HEK293 (cell line): ENCODE measurements at regions not wholly inside any gene's neighbourhood (a gene's known extent, or its start where the extent isn't known, plus 50 kb on each side); places are given as distances from the start of the nearest gene placed in this dataset.

Experiments
- CTCF ChIA-PET: fragments of 350-600 bp; formaldehyde crosslinking; extraction: SDS; loops from one replicate; lab custom pipeline; 2021; ENCODE audit warnings: antibody characterized with exemption; lab: Yijun Ruan, JAX
- POLR2A ChIA-PET: fragments of 300-600 bp; formaldehyde crosslinking; extraction: SDS; loops from one replicate; lab custom pipeline; 2020; ENCODE audit warnings: antibody characterized with exemption, inconsistent platforms; lab: Yijun Ruan, JAX
- H3K27ac ChIP-seq: fragments of 200-500 bp; sonication (Bioruptor generic); 2 replicates; pipeline ENCODE4 v1.5.1; 2014; ENCODE audit warnings: low read depth, low read length, control low read depth, inconsistent platforms; ENCODE audit errors: extremely low read depth
- H3K36me3 ChIP-seq, 2 experiments: fragments of 200-500 bp in 1 of 2; sonication (Bioruptor generic) in 1 of 2; 1 replicate in 1 of 2; 2 replicates in 1 of 2; pipeline ENCODE4 v1.5.1; 2014 to 2017; ENCODE audit warnings: inconsistent platforms in 2 of 2, low read length in 2 of 2; ENCODE audit not compliant: control insufficient read depth in 2 of 2, insufficient read depth in 1 of 2
- H3K4me1 ChIP-seq: fragments of 200-500 bp; sonication (Bioruptor generic); 2 replicates; pipeline ENCODE4 v1.5.1; 2014; ENCODE audit warnings: mild to moderate bottlenecking, low read length, inconsistent platforms; ENCODE audit not compliant: control insufficient read depth, insufficient read depth
- H3K4me3 ChIP-seq: 2 replicates; pipeline ENCODE4 v1.5.1; 2011; ENCODE audit warnings: low read depth, mild to moderate bottlenecking, control low read depth, low read length, moderate library complexity
- H3K9me3 ChIP-seq: fragments of 200-500 bp; sonication (Bioruptor generic); 2 replicates; pipeline ENCODE4 v1.5.1; 2014; ENCODE audit warnings: low read depth, low read length, inconsistent platforms; ENCODE audit not compliant: control insufficient read depth, insufficient read depth
- GLIS2 ChIP-seq: fragments of 450-650 bp; formaldehyde crosslinking; IDR thresholded peaks from 2 replicates; pipeline ENCODE4 v1.5.1; 2016; ENCODE audit warnings: missing biosample characterization, missing genetic modification characterization
- IKZF3 ChIP-seq: fragments of 450-650 bp; IDR thresholded peaks from 2 replicates; pipeline ENCODE4 v1.5.0; 2018; ENCODE audit warnings: missing biosample characterization, mild to moderate bottlenecking, missing genetic modification characterization, moderate library complexity
- KLF16 ChIP-seq: fragments of 450-650 bp; formaldehyde crosslinking; IDR thresholded peaks from 2 replicates; pipeline ENCODE4 v1.5.1; 2017; ENCODE audit warnings: missing biosample characterization, missing genetic modification characterization
- SETDB1 ChIP-seq: IDR thresholded peaks from one replicate; pipeline ENCODE4 v1.6.1; 2017; ENCODE audit warnings: mild to moderate bottlenecking, low read length, moderate library complexity, mixed read lengths; ENCODE audit not compliant: insufficient read length
- TCF7L2 ChIP-seq: IDR thresholded peaks from 2 replicates; pipeline ENCODE4 v1.6.1; 2011; ENCODE audit warnings: low read depth, mild to moderate bottlenecking, inconsistent platforms, low read length, moderate library complexity, borderline replicate concordance
- WT1 ChIP-seq: fragments of 450-650 bp; formaldehyde crosslinking; IDR thresholded peaks from 2 replicates; pipeline ENCODE4 v1.5.1; 2016; ENCODE audit warnings: missing biosample characterization, missing genetic modification characterization
- ZBTB20 ChIP-seq: fragments of 450-650 bp; formaldehyde crosslinking; IDR thresholded peaks from 2 replicates; pipeline ENCODE4 v1.5.1; 2016; ENCODE audit warnings: missing biosample characterization, missing genetic modification characterization
- ZBTB7A ChIP-seq: fragments of 450-650 bp; formaldehyde crosslinking; IDR thresholded peaks from 2 replicates; pipeline ENCODE4 v1.5.1; 2016; ENCODE audit warnings: low read depth, missing biosample characterization, missing genetic modification characterization
- ZNF112 ChIP-seq: fragments of 450-650 bp; formaldehyde crosslinking; IDR thresholded peaks from 2 replicates; pipeline ENCODE4 v1.5.0; 2017; ENCODE audit warnings: missing biosample characterization, missing genetic modification characterization
- ZNF140 ChIP-seq: fragments of 450-650 bp; formaldehyde crosslinking; IDR thresholded peaks from 2 replicates; pipeline ENCODE4 v1.5.1; 2016; ENCODE audit warnings: missing biosample characterization, missing genetic modification characterization
- ZNF18 ChIP-seq: fragments of 450-650 bp; formaldehyde crosslinking; IDR thresholded peaks from 2 replicates; pipeline ENCODE4 v1.5.1; 2016; ENCODE audit warnings: missing biosample characterization, missing genetic modification characterization
- ZNF184 ChIP-seq: fragments of 450-650 bp; IDR thresholded peaks from 2 replicates; pipeline ENCODE4 v1.5.1; 2018; ENCODE audit warnings: missing biosample characterization, mild to moderate bottlenecking, missing genetic modification characterization
- ZNF239 ChIP-seq: fragments of 450-650 bp; formaldehyde crosslinking; IDR thresholded peaks from 2 replicates; pipeline ENCODE4 v1.5.1; 2016; ENCODE audit warnings: missing biosample characterization, missing genetic modification characterization
- ZNF341 ChIP-seq: fragments of 450-650 bp; formaldehyde crosslinking; IDR thresholded peaks from 2 replicates; pipeline ENCODE4; 2016; ENCODE audit warnings: low read depth, missing biosample characterization, missing genetic modification characterization
- ZNF354C ChIP-seq: fragments of 450-650 bp; formaldehyde crosslinking; IDR thresholded peaks from 2 replicates; pipeline ENCODE4 v1.5.1; 2016; ENCODE audit warnings: missing biosample characterization, missing genetic modification characterization, low read depth, borderline replicate concordance
- ZNF510 ChIP-seq: fragments of 450-650 bp; formaldehyde crosslinking; IDR thresholded peaks from 2 replicates; pipeline ENCODE4 v1.5.1; 2018; ENCODE audit warnings: mild to moderate bottlenecking, missing genetic modification characterization, missing biosample characterization; ENCODE audit not compliant: insufficient replicate concordance
- ZNF530 ChIP-seq: fragments of 450-650 bp; formaldehyde crosslinking; IDR thresholded peaks from 2 replicates; pipeline ENCODE4 v1.5.1; 2016; ENCODE audit warnings: low read depth, missing biosample characterization, missing genetic modification characterization
- ZNF560 ChIP-seq: fragments of 450-650 bp; formaldehyde crosslinking; IDR thresholded peaks from 2 replicates; pipeline ENCODE4 v1.5.1; 2017; ENCODE audit warnings: missing biosample characterization, missing genetic modification characterization, borderline replicate concordance
- ZNF561 ChIP-seq: fragments of 450-650 bp; IDR thresholded peaks from 2 replicates; pipeline ENCODE4 v1.5.1; 2018; ENCODE audit warnings: missing biosample characterization, missing genetic modification characterization, borderline replicate concordance
- ZNF621 ChIP-seq: fragments of 450-650 bp; formaldehyde crosslinking; IDR thresholded peaks from 2 replicates; pipeline ENCODE4 v1.5.1; 2017; ENCODE audit warnings: missing biosample characterization, missing genetic modification characterization
- ZNF626 ChIP-seq: fragments of 450-650 bp; sonication (Bioruptor Pico); formaldehyde crosslinking; IDR thresholded peaks from 2 replicates; pipeline ENCODE4 v1.5.1; 2018; ENCODE audit warnings: missing biosample characterization, missing genetic modification characterization, inconsistent platforms
- ZNF654 ChIP-seq: fragments of 450-650 bp; formaldehyde crosslinking; IDR thresholded peaks from 2 replicates; pipeline ENCODE4 v1.5.1; 2016; ENCODE audit warnings: low read depth, missing biosample characterization, missing genetic modification characterization
- ZNF707 ChIP-seq: fragments of 450-650 bp; formaldehyde crosslinking; IDR thresholded peaks from 2 replicates; pipeline ENCODE4 v1.5.1; 2016; ENCODE audit warnings: missing biosample characterization, missing genetic modification characterization
- ZNF747 ChIP-seq: fragments of 450-650 bp; formaldehyde crosslinking; IDR thresholded peaks from 2 replicates; pipeline ENCODE4 v1.5.1; 2016; ENCODE audit warnings: missing biosample characterization, missing genetic modification characterization
- ZNF777 ChIP-seq: fragments of 450-650 bp; formaldehyde crosslinking; IDR thresholded peaks from 2 replicates; pipeline ENCODE4 v1.5.1; 2017; ENCODE audit warnings: missing biosample characterization, missing genetic modification characterization, borderline replicate concordance
- ZNF791 ChIP-seq: fragments of 450-650 bp; formaldehyde crosslinking; IDR thresholded peaks from 2 replicates; pipeline ENCODE4 v1.5.1; 2016; ENCODE audit warnings: missing biosample characterization, missing genetic modification characterization
- ZNF843 ChIP-seq: fragments of 450-650 bp; formaldehyde crosslinking; IDR thresholded peaks from 2 replicates; pipeline ENCODE4 v1.5.1; 2016; ENCODE audit warnings: missing biosample characterization, missing genetic modification characterization

- no peak for TF ChIP-seq WT1 (tag by site-specific recombination)
- TF ChIP-seq ZNF530 (tag by site-specific recombination), result no peak
- TF ChIP-seq GLIS2 (tag by site-specific recombination), result no peak
- TF ChIP-seq ZNF341 (tag by site-specific recombination), result no peak
- no peak for TF ChIP-seq TCF7L2
- no peak for TF ChIP-seq ZNF560
- TF ChIP-seq ZNF140 (tag by site-specific recombination), result no peak
- TF ChIP-seq ZBTB20, result no peak
- TF ChIP-seq KLF16 (tag by site-specific recombination), result no peak
- no peak for TF ChIP-seq ZNF561 (tag by site-specific recombination)
- no peak for TF ChIP-seq ZNF747 (tag by site-specific recombination)
- no peak for TF ChIP-seq ZBTB7A
- no peak for TF ChIP-seq ZNF707 (tag by site-specific recombination)
- no peak for TF ChIP-seq SETDB1
- no peak for TF ChIP-seq ZNF626 (tag by site-specific recombination)
- no peak overlapping the region for H3K4me3 ChIP-seq
- no peaks in the 10 kb centered on the region for H3K4me1 ChIP-seq
- CTCF ChIA-PET, result no interaction called here
- no peaks in the 10 kb centered on the region for H3K9me3 ChIP-seq
- no peak overlapping the region for H3K27ac ChIP-seq
- POLR2A ChIA-PET, result no interaction called here
- H3K36me3 ChIP-seq, result no peaks in the 10 kb centered on the region
Observed at GRCh38 chr15:66982816-66983215, 82.6 kb upstream of the SMAD3 start.

GRCh38 chr15:66985653-66986052 lies 79.7 kb upstream of the SMAD3 start:
- no peaks in the 10 kb centered on the region for H3K4me1 ChIP-seq
- ChIA-PET POLR2A (no interaction called here), CTCF (no interaction called here)
- no peak overlapping the region for H3K4me3 ChIP-seq
- no peak for TF ChIP-seq ZNF18 (tag by site-specific recombination)
- TF ChIP-seq ZNF354C (tag by site-specific recombination), result no peak
- no peak for TF ChIP-seq ZNF654 (tag by site-specific recombination)
- TF ChIP-seq ZNF112 (tag by site-specific recombination), result no peak
- H3K9me3 ChIP-seq, result no peaks in the 10 kb centered on the region
- no peak overlapping the region for H3K27ac ChIP-seq
- H3K36me3 ChIP-seq, result no peaks in the 10 kb centered on the region

GRCh38 chr15:66986951-66987350 lies 78.5 kb upstream of the SMAD3 start:
- H3K9me3 ChIP-seq, result no peaks in the 10 kb centered on the region
- H3K4me3 ChIP-seq, result no peak overlapping the region
- POLR2A ChIA-PET, result no interaction called here
- H3K4me1 ChIP-seq, result no peaks in the 10 kb centered on the region
- H3K27ac ChIP-seq, result no peak overlapping the region
- CTCF ChIA-PET, result interaction anchor here (0.6 kb wide), 1 partner anchor 20 kb away, joined by 3 read pairs; no protein-coding TSS in a partner anchor
- H3K36me3 ChIP-seq, result no peaks in the 10 kb centered on the region
- TF ChIP-seq ZNF791 (tag by site-specific recombination) (no peak), ZNF560 (no peak), ZNF510 (tag by site-specific recombination) (no peak), IKZF3 (tag by site-specific recombination) (no peak), ZNF354C (tag by site-specific recombination) (no peak), ZNF777 (tag by site-specific recombination) (no peak), ZNF18 (tag by site-specific recombination) (no peak), ZNF843 (tag by site-specific recombination) (no peak), ZNF239 (no peak), ZNF621 (tag by site-specific recombination) (no peak), ZNF184 (tag by site-specific recombination) (no peak)
